Naive B cell (primary cell): ENCODE measurements at regions not wholly inside any gene's neighbourhood (a gene's known extent, or its start where the extent isn't known, plus 50 kb on each side); places are given as distances from the start of the nearest gene placed in this dataset.

ENCODE experiments used
- ATAC-seq, 2 donors: fragments of 150-1000 bp; cut with Tn5 transposase; 2 replicates each; pipeline ENCODE4 v1.10.0; 2021; ENCODE audit warnings: low read depth in 2 of 2, mild to moderate bottlenecking in 2 of 2, moderate library complexity in 2 of 2
- DNase-seq: peaks from one replicate; pipeline ENCODE4 v3.0.0; 2022
- H3K27ac Mint-ChIP-seq, 6 donors: one replicate each; pipeline ENCODE4 v1.8.0; 2020 to 2022; ENCODE audit warnings: mild to moderate bottlenecking in 6 of 6, mixed read lengths in 6 of 6, moderate library complexity in 5 of 6, inconsistent platforms in 2 of 6
- H3K27me3 Mint-ChIP-seq, 3 donors: one replicate each; pipeline ENCODE4 v1.8.0; 2021 to 2022; ENCODE audit warnings: mixed read lengths in 3 of 3, mild to moderate bottlenecking in 1 of 3
- H3K36me3 Mint-ChIP-seq, 2 donors: one replicate each; pipeline ENCODE4 v1.8.0; 2020 to 2022; ENCODE audit warnings: mixed read lengths in 2 of 2, inconsistent platforms in 1 of 2, mild to moderate bottlenecking in 1 of 2
- H3K4me1 Mint-ChIP-seq, 3 donors: one replicate each; pipeline ENCODE4 v1.8.0; 2020 to 2022; ENCODE audit warnings: mixed read lengths in 3 of 3, inconsistent platforms in 1 of 3, mild to moderate bottlenecking in 1 of 3, moderate library complexity in 1 of 3
- H3K4me3 Mint-ChIP-seq, 8 donors: one replicate each; pipeline ENCODE4 v1.8.0; 2020 to 2022; ENCODE audit warnings: mild to moderate bottlenecking in 8 of 8, mixed read lengths in 8 of 8, moderate library complexity in 8 of 8, inconsistent platforms in 2 of 8
- H3K9me3 Mint-ChIP-seq, 7 donors: one replicate each; pipeline ENCODE4 v1.8.0; 2020 to 2022; ENCODE audit warnings: mixed read lengths in 7 of 7, mild to moderate bottlenecking in 5 of 7, inconsistent platforms in 2 of 7, moderate library complexity in 1 of 7

- ATAC-seq (peak in 1 of 2 donors; percentile 25), DNase-seq (no peak)
- H3K4me3 Mint-ChIP-seq = no peak overlapping the region
- H3K4me1 Mint-ChIP-seq = peaks cover 12 to 20% (median 20%) of the 10 kb centered on the region in 3 donors
- H3K9me3 Mint-ChIP-seq = peaks cover 0 to 4% (median 0%) of the 10 kb centered on the region in 7 donors
- H3K36me3 Mint-ChIP-seq = no peaks in the 10 kb centered on the region
- peak overlapping the region in 1 of 6 donors; percentile 33 for H3K27ac Mint-ChIP-seq
- H3K27me3 Mint-ChIP-seq = peaks cover 6 to 19% (median 9%) of the 10 kb centered on the region in 3 donors
Measured at GRCh38 chrX:15150586-15150985, 119.3 kb downstream of the ASB9 start.

DNA sequence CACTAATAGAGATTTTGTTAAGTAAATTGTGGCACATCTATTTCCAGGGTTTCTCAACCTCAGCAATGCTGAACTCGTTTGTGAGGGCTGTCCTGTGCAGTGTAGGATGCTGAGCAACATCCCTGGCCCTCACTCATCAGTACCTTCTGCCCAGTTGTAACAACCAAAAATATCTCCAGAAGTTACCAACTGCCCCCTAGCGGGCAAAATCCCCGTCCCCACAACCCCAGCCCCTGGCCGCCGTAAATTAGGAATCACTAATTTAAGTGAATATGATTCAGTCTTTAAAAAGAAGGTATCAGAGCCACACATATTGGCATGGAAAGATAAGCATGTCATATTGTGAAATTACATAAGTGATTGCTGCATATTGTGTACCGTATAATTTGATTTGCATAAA is 123.4 kb downstream of the ASB9 start:
- H3K27me3 Mint-ChIP-seq = peaks cover 6 to 19% (median 17%) of the 10 kb centered on the region in 3 donors
- DNase-seq (no peak), ATAC-seq (no peak)
- peaks cover 8 to 15% (median 14%) of the 10 kb centered on the region in 3 donors for H3K4me1 Mint-ChIP-seq
- no peak overlapping the region for H3K4me3 Mint-ChIP-seq
- no peaks in the 10 kb centered on the region for H3K36me3 Mint-ChIP-seq
- peaks cover 0 to 4% (median 0%) of the 10 kb centered on the region in 7 donors for H3K9me3 Mint-ChIP-seq
- H3K27ac Mint-ChIP-seq = no peak overlapping the region

DNA sequence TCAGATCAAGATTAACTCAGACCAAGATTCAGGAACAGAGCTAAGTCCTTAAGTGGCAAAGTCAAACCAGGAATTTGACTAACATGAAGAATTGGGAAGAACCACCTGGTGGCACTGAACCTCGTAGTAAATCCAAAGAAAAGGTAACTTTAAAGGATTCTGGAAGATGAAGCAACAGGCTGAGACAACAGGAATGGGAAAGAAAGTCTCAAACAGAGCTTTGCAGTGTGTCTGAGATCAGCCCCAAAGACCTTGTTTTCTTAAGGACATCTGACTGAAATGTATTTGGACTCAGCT is 126.1 kb downstream of the ASB9 start:
- H3K4me1 Mint-ChIP-seq = peaks cover 0 to 2% (median 0%) of the 10 kb centered on the region in 3 donors
- H3K27ac Mint-ChIP-seq = no peak overlapping the region
- no peaks in the 10 kb centered on the region for H3K9me3 Mint-ChIP-seq
- no peak overlapping the region for H3K4me3 Mint-ChIP-seq
- ATAC-seq = no peak
- H3K27me3 Mint-ChIP-seq = peaks cover 7 to 17% (median 11%) of the 10 kb centered on the region in 3 donors
- no peaks in the 10 kb centered on the region for H3K36me3 Mint-ChIP-seq
- DNase-seq = no peak

GRCh38 chrX:15143050-15143824 is 126.6 kb downstream of the ASB9 start:
- Mint-ChIP-seq H3K9me3 (no peaks in the 10 kb centered on the region), H3K4me1 (peaks cover 0 to 2% (median 0%) of the 10 kb centered on the region in 3 donors), H3K27me3 (peaks cover 2 to 13% (median 6%) of the 10 kb centered on the region in 3 donors), H3K27ac (peak overlapping the region in 2 of 6 donors; percentile 29 to 46), H3K4me3 (no peak overlapping the region), H3K36me3 (no peaks in the 10 kb centered on the region)
- ATAC-seq (peak; percentile 45 to 53), DNase-seq (peak; percentile 18)

DNA sequence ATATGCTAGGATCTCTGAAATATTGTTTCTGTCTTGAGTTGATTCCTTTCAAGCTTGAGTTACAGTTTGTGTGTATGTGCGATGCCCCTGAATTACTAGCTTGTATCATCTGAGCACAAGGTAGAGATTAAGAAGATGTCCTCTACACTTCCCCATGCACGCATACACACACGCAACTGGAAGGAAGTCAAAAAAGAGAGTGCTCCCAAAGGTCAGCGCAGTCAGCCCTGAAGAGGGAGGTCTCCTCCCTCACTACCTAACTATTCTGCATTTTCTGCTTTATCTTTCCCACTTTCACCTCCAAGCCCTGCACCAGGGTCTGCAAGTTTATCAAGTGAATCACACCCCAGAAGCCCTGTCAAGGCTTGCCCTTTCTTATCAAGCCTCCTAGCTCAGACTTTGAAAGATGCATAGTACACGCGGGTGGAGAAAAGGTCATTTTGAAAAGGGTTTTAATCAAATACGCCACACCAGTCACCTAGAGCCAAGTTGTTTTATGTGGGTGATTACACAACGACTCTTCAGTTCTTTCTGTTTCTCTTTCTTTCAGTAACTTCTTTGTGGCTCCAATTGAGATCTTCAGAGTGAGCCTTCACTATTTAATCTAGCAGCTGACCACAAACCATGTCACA is 127.7 kb downstream of the ASB9 start:
- Mint-ChIP-seq H3K9me3 (no peaks in the 10 kb centered on the region), H3K4me3 (no peak overlapping the region), H3K27me3 (peaks cover 0 to 13% (median 5%) of the 10 kb centered on the region in 3 donors), H3K36me3 (no peaks in the 10 kb centered on the region), H3K4me1 (peaks cover 0 to 2% (median 0%) of the 10 kb centered on the region in 3 donors), H3K27ac (no peak overlapping the region)
- DNase-seq (no peak), ATAC-seq (no peak)

DNA sequence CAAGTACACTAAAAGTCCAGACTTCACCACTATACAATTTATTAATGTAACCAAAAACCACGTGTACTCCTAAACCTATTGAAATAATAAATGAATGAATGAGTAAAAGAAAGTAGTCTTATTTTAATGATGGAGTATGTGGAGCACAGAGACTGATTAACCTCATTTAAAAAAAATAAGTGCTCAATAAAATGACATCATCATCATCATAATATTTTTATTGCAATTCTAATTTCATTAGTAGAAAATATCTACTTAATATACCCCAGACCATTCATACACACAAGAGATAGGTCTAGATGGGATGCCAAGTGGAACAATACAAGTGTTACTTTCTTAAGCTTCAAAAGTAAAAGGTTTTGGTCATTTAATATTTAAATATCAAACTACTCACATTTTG is 133.1 kb downstream of the ASB9 start:
- peaks cover 0 to 4% (median 0%) of the 10 kb centered on the region in 7 donors for H3K9me3 Mint-ChIP-seq
- no peak overlapping the region for H3K27ac Mint-ChIP-seq
- no peaks in the 10 kb centered on the region for H3K36me3 Mint-ChIP-seq
- DNase-seq = no peak
- no peak overlapping the region for H3K4me3 Mint-ChIP-seq
- H3K27me3 Mint-ChIP-seq = peaks cover 4 to 23% (median 12%) of the 10 kb centered on the region in 3 donors
- H3K4me1 Mint-ChIP-seq = no peaks in the 10 kb centered on the region
- ATAC-seq = no peak

GRCh38 chrX:15129412-15129811 is 140.5 kb downstream of the ASB9 start:
- Mint-ChIP-seq H3K9me3 (peaks cover 0 to 5% (median 2%) of the 10 kb centered on the region in 7 donors), H3K4me1 (no peaks in the 10 kb centered on the region), H3K36me3 (no peaks in the 10 kb centered on the region), H3K27ac (peak overlapping the region in 1 of 6 donors; percentile 12), H3K4me3 (no peak overlapping the region), H3K27me3 (peaks cover 9 to 39% (median 16%) of the 10 kb centered on the region in 3 donors)
- DNase-seq (no peak), ATAC-seq (no peak)

GRCh38 chrX:15128861-15129260 is 141.0 kb downstream of the ASB9 start:
- H3K36me3 Mint-ChIP-seq = no peaks in the 10 kb centered on the region
- peaks cover 0 to 5% (median 0%) of the 10 kb centered on the region in 7 donors for H3K9me3 Mint-ChIP-seq
- peaks cover 5 to 33% (median 10%) of the 10 kb centered on the region in 3 donors for H3K27me3 Mint-ChIP-seq
- DNase-seq (no peak), ATAC-seq (no peak)
- no peak overlapping the region for H3K27ac Mint-ChIP-seq
- no peak overlapping the region for H3K4me3 Mint-ChIP-seq
- H3K4me1 Mint-ChIP-seq = no peaks in the 10 kb centered on the region

DNA sequence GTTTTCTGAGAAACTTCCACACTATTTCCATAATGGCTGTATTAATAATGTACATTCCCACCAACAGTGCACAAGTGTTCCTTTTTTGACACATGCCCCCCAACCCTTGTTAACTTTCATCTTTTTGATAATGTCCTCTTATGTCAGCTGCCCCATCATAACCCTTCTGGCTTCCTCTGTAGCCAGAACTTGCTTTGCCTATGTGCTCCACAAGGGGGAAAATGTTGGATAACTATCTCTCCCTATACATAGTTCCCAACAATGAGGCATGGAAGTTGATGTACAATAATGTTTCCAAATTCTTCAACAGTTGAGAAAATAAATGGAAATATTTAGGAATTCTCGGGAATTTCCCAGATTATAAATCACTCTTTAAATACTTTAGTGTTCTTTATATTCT is 142.9 kb downstream of the ASB9 start:
- no peak overlapping the region for H3K27ac Mint-ChIP-seq
- H3K9me3 Mint-ChIP-seq = peaks cover 0 to 5% (median 0%) of the 10 kb centered on the region in 7 donors
- ATAC-seq = no peak
- no peaks in the 10 kb centered on the region for H3K4me1 Mint-ChIP-seq
- no peak for DNase-seq
- no peak overlapping the region for H3K4me3 Mint-ChIP-seq
- peaks cover 5 to 18% (median 9%) of the 10 kb centered on the region in 3 donors for H3K27me3 Mint-ChIP-seq
- H3K36me3 Mint-ChIP-seq = no peaks in the 10 kb centered on the region

DNA sequence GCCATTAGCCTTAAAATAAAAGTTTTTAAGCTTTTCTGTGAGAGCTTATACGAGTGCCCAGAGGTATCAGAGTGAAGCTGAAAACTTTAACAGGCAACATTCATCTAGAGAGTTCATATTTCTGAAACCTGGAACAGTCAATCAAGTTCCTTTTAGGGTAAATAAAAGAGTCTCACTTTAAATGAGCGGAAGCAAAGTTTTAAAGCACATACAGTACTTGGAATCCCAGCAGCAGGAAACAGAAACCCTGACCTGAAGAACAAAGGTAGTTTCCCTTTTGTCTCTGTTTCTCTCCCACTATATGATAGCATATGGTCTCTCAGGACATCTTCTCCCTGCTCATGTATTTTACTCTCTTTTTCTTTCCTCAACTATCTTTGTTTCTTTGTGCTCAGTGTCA is 153.0 kb downstream of the ASB9 start:
- no peak overlapping the region for H3K4me3 Mint-ChIP-seq
- no peak for DNase-seq
- H3K36me3 Mint-ChIP-seq = no peaks in the 10 kb centered on the region
- ATAC-seq = no peak
- no peaks in the 10 kb centered on the region for H3K4me1 Mint-ChIP-seq
- peak overlapping the region in 1 of 6 donors; percentile 58 for H3K27ac Mint-ChIP-seq
- peaks cover 0 to 10% (median 2%) of the 10 kb centered on the region in 7 donors for H3K9me3 Mint-ChIP-seq
- H3K27me3 Mint-ChIP-seq = peaks cover 4 to 23% (median 13%) of the 10 kb centered on the region in 3 donors

- no peaks in the 10 kb centered on the region for H3K4me1 Mint-ChIP-seq
Measured at GRCh38 chrX:15114743-15115566, 154.9 kb downstream of the ASB9 start.

GRCh38 chrX:15107367-15107988 is 162.4 kb downstream of the ASB9 start:
- no peak overlapping the region for H3K4me3 Mint-ChIP-seq
- H3K27me3 Mint-ChIP-seq = no peaks in the 10 kb centered on the region
- no peaks in the 10 kb centered on the region for H3K4me1 Mint-ChIP-seq
- H3K36me3 Mint-ChIP-seq = no peaks in the 10 kb centered on the region
- ATAC-seq (no peak), DNase-seq (no peak)
- no peak overlapping the region for H3K27ac Mint-ChIP-seq
- peaks cover 2 to 31% (median 21%) of the 10 kb centered on the region in 7 donors for H3K9me3 Mint-ChIP-seq

More at GRCh38 chrX:15114743-15115566, 154.9 kb downstream of the ASB9 start:
- no peaks in the 10 kb centered on the region for H3K36me3 Mint-ChIP-seq
- peaks cover 0 to 23% (median 13%) of the 10 kb centered on the region in 3 donors for H3K27me3 Mint-ChIP-seq
- peaks cover 0 to 10% (median 2%) of the 10 kb centered on the region in 7 donors for H3K9me3 Mint-ChIP-seq
- no peak overlapping the region for H3K27ac Mint-ChIP-seq
- H3K4me3 Mint-ChIP-seq = no peak overlapping the region
- DNase-seq (no peak), ATAC-seq (no peak)

DNA sequence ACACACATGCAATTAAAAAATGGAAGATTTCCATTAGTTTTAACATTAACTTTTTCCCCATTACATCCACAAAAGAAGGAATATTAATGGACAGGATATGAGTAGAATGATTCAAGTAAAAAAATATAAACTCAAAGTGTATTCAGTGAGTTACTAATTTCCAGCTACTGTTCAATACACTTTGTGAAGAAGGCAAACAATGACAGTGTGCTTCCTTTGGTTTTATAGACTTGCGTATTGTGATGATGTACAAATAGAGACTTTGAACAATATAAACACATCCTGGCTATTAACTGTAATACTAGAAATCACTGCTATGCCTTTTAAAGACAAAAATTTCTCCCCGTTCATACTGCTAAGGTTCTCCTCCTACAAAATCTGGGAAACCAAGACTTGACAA is 171.4 kb downstream of the ASB9 start:
- DNase-seq (no peak), ATAC-seq (no peak)
- Mint-ChIP-seq H3K9me3 (peaks cover 0 to 9% (median 4%) of the 10 kb centered on the region in 7 donors), H3K27me3 (no peaks in the 10 kb centered on the region), H3K4me1 (no peaks in the 10 kb centered on the region), H3K4me3 (no peak overlapping the region), H3K27ac (no peak overlapping the region), H3K36me3 (no peaks in the 10 kb centered on the region)
